HL-60 (cell line): ENCODE measurements at regions not wholly inside any gene's neighbourhood (a gene's known extent, or its start where the extent isn't known, plus 50 kb on each side); places are given as distances from the start of the nearest gene placed in this dataset.
"Not testable (repeated sequence)": the region's sequence is repeated elsewhere in the genome, so short reads cannot be mapped to it uniquely, and the experiment has no call there.

Experiments
- DNase-seq, 2 experiments: peaks; one replicate each; pipeline ENCODE4 v3.0.0-alpha.2; 2010 to 2020; ENCODE audit warnings: low read depth in 1 of 2, low spot score in 1 of 2
- H3K27ac ChIP-seq: fragments of 250-450 bp; sonication (Bioruptor Pico); replicated peaks from 2 replicates; pipeline ENCODE4 v1.5.1; 2020; ENCODE audit warnings: mild to moderate bottlenecking, moderate library complexity
- H3K27me3 ChIP-seq: fragments of 250-450 bp; sonication (Bioruptor Pico); 2 replicates; pipeline ENCODE4 v1.5.1; 2021; ENCODE audit warnings: mild to moderate bottlenecking, moderate library complexity; ENCODE audit not compliant: insufficient read depth, poor library complexity, severe bottlenecking
- H3K4me3 ChIP-seq: replicated peaks from 2 replicates; pipeline ENCODE4 v1.5.1; 2011; ENCODE audit warnings: mild to moderate bottlenecking, control low read depth, low read length; ENCODE audit not compliant: insufficient read depth
- GABPA ChIP-seq: IDR thresholded peaks from 2 replicates; pipeline ENCODE4 v1.6.1; 2012; ENCODE audit warnings: low read depth
- POLR2AphosphoS5 ChIP-seq: IDR thresholded peaks from 2 replicates; pipeline ENCODE4 v1.6.1; 2012; ENCODE audit warnings: low read depth
- SPI1 ChIP-seq: IDR thresholded peaks from 2 replicates; pipeline ENCODE4 v1.6.1; 2012; ENCODE audit warnings: low read depth, mild to moderate bottlenecking, borderline replicate concordance
- TF ChIP-seq, protein P1 (sequence below): IDR thresholded peaks from 2 replicates; pipeline ENCODE4 v1.6.1; 2012; ENCODE audit warnings: low read depth; ENCODE audit not compliant: insufficient replicate concordance
- TF ChIP-seq, protein P2 (sequence below): IDR thresholded peaks from one replicate; pipeline ENCODE4 v1.5.1; 2011; ENCODE audit warnings: low read length, control low read depth, inconsistent platforms; ENCODE audit not compliant: insufficient read depth

DNA sequence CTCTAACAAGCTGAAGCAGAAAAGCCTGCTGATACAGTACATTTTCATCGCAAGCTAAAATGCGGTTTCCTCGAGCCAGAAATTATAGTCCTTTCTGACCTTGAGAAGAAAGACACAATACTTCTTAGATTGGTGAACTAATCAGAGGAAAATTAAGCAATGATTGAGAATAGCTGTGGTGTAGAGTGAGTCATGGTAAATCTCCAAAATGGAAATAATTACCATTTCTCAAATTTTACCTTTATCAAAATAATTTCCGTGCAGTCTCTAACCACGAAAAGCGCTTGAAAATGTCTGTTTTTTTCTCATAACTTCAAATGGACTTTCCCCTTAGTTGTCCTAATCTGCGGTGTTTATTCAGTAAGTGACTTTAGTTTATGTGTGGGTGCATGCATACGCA is 190.2 kb downstream of the CPE start:
- TF ChIP-seq SPI1 (no peak), GABPA (no peak), POLR2AphosphoS5 (no peak)
- TF ChIP-seq, protein P1, sequence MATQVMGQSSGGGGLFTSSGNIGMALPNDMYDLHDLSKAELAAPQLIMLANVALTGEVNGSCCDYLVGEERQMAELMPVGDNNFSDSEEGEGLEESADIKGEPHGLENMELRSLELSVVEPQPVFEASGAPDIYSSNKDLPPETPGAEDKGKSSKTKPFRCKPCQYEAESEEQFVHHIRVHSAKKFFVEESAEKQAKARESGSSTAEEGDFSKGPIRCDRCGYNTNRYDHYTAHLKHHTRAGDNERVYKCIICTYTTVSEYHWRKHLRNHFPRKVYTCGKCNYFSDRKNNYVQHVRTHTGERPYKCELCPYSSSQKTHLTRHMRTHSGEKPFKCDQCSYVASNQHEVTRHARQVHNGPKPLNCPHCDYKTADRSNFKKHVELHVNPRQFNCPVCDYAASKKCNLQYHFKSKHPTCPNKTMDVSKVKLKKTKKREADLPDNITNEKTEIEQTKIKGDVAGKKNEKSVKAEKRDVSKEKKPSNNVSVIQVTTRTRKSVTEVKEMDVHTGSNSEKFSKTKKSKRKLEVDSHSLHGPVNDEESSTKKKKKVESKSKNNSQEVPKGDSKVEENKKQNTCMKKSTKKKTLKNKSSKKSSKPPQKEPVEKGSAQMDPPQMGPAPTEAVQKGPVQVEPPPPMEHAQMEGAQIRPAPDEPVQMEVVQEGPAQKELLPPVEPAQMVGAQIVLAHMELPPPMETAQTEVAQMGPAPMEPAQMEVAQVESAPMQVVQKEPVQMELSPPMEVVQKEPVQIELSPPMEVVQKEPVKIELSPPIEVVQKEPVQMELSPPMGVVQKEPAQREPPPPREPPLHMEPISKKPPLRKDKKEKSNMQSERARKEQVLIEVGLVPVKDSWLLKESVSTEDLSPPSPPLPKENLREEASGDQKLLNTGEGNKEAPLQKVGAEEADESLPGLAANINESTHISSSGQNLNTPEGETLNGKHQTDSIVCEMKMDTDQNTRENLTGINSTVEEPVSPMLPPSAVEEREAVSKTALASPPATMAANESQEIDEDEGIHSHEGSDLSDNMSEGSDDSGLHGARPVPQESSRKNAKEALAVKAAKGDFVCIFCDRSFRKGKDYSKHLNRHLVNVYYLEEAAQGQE = no peak
- TF ChIP-seq, protein P2, sequence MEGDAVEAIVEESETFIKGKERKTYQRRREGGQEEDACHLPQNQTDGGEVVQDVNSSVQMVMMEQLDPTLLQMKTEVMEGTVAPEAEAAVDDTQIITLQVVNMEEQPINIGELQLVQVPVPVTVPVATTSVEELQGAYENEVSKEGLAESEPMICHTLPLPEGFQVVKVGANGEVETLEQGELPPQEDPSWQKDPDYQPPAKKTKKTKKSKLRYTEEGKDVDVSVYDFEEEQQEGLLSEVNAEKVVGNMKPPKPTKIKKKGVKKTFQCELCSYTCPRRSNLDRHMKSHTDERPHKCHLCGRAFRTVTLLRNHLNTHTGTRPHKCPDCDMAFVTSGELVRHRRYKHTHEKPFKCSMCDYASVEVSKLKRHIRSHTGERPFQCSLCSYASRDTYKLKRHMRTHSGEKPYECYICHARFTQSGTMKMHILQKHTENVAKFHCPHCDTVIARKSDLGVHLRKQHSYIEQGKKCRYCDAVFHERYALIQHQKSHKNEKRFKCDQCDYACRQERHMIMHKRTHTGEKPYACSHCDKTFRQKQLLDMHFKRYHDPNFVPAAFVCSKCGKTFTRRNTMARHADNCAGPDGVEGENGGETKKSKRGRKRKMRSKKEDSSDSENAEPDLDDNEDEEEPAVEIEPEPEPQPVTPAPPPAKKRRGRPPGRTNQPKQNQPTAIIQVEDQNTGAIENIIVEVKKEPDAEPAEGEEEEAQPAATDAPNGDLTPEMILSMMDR = no peak

DNA sequence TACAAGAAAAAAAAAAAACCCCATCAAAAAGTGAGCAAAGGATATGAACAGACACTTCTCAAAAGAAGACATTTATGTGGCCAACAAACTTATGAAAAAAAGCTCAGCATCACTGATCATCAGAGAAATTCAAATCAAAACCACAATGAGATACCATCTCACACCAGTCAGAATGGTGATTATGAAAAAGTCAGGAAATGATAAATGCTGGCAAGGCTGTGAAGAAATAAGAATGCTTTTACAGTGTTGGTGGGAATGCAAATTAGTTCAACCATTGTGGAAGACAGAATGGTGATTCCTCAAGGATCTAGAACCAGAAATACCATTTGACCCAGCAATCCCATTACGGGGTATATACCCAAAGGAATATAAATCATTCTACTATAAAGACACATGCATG is 192.7 kb downstream of the CPE start:
- not testable (repeated sequence) for H3K27me3 ChIP-seq, DNase-seq, H3K4me3 ChIP-seq, H3K27ac ChIP-seq

More for the DNA sequence above, 190.2 kb downstream of the CPE start:
- Histone ChIP-seq H3K4me3 (no peak overlapping the region), H3K27ac (no peak overlapping the region), H3K27me3 (no peaks in the 10 kb centered on the region)
- no peak for DNase-seq

DNA sequence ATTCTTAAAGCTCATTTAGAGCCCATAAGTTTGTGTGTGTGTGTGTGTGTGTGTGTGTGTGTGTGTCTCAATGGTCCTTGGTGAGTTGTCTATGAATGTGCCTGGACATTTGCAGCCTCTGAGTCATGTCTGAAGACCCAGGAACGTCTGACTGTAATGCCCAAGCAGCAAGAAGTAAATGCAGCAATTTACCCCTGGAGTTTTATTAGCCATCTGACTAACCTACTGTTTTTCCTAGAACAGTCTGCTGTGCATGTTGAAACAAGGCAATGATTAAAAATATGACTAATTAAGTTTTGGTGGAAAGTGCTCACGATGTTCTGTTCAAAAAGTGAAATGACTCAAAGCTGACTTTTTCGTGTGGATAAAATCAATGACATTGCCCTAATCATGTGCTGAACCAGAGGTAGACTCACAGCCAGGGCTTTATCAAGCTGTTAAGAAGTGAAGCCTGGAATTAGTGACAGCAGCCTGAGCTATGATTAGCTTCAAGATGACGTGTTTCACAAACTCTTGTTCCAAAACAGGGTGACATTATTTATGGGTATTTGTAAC is 201.6 kb downstream of the CPE start:
- H3K4me3 ChIP-seq = no peak overlapping the region
- DNase-seq = no peak
- H3K27ac ChIP-seq = no peak overlapping the region
- no peaks in the 10 kb centered on the region for H3K27me3 ChIP-seq
- TF ChIP-seq SPI1 = no peak
- no peak for TF ChIP-seq POLR2AphosphoS5
- TF ChIP-seq, protein P2 = no peak

DNA sequence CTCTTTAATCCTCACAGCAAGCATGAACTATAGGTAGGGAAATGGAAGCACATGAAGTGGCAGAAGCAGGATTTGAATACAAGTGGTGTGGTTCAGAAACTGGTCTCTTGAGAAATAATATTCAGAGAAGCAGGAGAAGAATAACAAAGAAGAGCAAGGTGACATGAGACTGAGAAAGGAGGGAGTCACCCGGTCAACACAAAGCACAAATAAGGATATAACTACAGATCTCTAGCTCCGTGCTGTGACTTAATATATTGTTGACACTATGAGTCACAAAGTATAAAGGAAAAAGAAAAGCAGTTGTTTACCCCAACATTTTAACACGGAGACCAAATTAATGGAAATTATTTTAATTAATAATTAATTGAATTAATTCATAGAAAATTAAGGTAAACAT is 204.5 kb downstream of the CPE start:
- Histone ChIP-seq H3K27ac (no peak overlapping the region), H3K4me3 (no peak overlapping the region), H3K27me3 (no peaks in the 10 kb centered on the region)
- TF ChIP-seq POLR2AphosphoS5 (no peak), GABPA (no peak), SPI1 (no peak)
- TF ChIP-seq, protein P2 = no peak
- DNase-seq = no peak

DNA sequence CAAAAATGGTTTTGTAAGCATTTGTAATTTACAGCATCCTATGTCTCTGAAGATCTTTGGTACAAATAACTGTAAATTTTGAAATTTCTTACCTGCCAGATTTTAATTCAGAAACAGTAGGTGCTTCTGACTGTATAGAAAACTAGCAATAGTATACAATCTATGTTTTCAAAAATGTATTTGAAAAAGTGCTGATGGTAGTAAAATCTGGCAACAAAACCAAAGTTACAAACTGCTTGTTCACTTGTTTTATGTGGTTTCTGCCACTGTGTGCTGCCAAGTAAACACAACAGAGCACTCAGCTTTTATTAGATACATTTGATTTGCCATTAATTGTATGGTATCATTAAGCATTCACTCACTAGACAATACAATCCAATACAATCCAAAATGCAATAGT is 206.1 kb downstream of the CPE start:
- Histone ChIP-seq H3K27ac (no peak overlapping the region), H3K4me3 (no peak overlapping the region), H3K27me3 (no peaks in the 10 kb centered on the region)
- DNase-seq = no peak
- TF ChIP-seq POLR2AphosphoS5 (no peak), GABPA (no peak), SPI1 (no peak)
- TF ChIP-seq, protein P1 = no peak
- TF ChIP-seq, protein P2 = no peak
